NK-92 treated with Interleukin-12 subunit alpha and Interleukin-12 subunit beta, amount 100 ng/mL, for 24 hours (cell line): ENCODE measurements at regions not wholly inside any gene's neighbourhood (a gene's known extent, or its start where the extent isn't known, plus 50 kb on each side); places are given as distances from the start of the nearest gene placed in this dataset.
"Not testable (repeated sequence)": the region's sequence is repeated elsewhere in the genome, so short reads cannot be mapped to it uniquely, and the experiment has no call there.

Experiments used
- DNase-seq: peaks from one replicate; lab custom pipeline; 2025; lab: John Stamatoyannopoulos, UW

DNA sequence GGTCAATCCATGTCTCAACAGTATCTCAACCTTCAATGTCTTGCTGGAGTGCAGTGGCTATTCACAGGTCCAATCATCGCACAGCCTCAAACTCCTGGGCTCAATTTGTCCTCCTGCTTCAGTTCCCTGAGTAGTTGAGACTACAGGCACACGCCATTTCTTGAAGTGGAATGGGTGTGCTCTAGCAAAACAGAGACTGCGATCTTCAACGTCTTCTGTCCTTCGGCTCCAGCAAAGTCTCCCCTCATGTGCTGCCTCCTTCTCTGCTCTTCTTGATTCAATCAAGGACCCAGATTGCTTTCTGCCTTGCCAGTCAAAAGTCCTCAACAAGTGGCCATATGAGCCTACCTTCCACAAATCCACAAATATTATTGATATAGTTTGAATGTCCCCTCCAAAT lies 466.7 kb upstream of the MIR17HG start:
- DNase-seq = no peak

DNA sequence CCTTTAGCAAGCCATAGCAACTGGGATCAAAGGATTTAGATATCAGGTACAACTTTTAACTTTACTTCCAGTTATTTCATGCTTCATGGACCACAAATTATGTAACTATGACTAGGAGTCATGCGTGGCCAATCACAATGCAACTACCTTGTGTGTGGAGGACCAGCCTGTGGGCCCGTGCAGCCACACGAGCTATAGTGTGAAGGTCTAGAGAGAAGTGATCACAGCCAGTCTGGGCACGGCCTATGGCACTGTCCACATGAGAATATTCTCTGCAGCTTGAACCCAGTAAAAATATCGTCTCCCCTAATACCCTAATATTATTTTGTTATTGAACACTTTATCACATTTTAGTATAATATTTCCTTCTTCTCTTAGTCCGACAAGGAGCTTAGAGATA lies 464.9 kb upstream of the MIR17HG start:
- no peak for DNase-seq

DNA sequence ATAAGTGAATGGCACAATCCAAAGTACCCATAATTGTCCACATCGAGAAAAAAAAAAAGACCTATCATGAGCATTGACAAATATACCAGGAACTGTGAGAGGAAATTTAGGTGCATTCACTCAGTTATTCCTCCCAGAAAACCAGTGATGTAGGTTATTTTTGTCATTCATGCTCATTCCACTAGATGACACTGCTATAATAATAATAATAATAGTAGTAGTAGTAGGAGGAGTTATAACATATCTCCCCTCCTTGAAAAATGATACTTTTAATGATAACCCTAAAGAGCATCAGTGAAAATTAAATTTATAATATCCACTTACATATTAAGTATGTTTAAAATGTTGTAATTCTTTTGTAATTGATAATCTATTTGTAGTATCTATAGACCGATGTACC lies 463.9 kb upstream of the MIR17HG start:
- no peak for DNase-seq

DNA sequence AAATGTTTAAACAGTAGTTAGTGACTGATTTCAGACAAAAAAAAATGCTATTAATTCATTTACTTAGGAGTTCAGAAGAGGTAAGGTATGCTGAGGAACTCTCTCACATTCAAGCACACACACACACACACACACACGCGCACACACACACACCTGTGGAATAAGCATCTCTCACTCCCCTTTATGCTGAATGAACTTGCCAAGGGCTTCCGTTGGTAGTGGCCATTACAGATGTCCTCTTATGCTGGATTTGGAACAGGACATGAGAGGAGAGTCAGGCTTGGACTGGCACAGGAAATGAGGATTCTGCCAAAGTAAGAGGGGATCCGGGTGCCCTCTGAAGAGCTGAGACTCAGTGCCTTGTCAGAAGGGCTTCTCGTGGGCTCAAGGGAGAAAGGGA lies 463.4 kb upstream of the MIR17HG start:
- DNase-seq = no peak

DNA sequence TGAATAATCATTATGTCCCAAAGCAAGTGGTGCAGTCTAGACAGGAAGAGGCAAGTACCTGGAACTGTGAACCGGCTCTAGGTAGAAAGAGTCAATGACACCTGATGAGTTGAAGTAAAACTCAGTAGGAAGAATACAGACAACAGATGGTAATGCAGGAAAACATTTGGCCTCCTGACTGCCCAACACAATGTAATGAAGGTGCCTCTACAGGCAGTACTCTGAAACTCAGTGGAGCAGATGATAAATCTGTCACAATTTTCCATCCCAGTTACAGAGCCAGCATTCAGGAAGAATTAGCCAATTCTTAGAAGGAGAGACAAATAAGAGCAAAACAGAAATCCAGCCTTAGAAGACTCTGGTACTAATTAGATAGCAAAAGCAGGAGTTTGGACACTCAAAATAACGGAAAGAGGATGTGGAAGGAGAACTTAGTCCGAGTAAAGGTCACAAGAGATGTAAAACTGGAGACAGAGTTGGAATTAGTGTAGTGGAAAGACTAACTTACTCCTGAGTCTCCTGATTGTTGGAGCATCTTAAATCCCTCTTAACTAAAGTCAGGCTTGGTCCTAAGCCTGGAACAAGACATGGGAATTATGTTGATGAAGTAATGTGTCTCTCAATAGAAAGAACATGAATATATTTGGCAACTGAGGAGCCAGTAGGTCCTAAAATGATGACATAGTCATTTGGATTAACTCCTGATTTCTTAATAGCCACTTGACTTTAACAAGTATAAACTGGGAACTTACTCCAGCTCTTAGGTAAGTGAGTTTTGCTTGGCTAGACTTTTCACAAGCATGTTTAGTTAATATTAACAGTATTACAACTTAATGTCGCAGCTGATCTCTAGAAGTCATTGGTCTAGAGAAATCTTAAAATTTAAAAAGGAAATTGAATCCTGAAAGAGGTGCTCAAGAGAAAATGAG lies 457.3 kb upstream of the MIR17HG start:
- DNase-seq = no peak

DNA sequence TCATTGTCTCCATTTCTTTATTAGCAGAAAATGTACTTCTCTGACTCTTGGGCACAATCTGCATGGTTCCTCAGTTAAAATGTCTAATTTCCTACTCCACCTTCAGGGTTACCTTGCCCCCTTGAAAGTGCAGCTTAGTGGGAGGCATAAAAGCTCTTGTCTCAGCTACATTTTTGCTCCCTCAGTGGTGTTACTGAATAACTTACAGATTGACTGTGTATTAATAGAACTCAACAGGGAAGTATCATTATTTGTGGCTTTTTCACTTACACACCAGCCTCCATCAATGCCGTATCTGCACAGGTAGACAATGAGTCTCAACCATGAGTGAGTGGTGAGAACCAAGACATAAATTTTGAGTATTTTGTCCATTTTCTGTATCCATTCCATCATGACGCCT lies 456.2 kb upstream of the MIR17HG start:
- no peak for DNase-seq

DNA sequence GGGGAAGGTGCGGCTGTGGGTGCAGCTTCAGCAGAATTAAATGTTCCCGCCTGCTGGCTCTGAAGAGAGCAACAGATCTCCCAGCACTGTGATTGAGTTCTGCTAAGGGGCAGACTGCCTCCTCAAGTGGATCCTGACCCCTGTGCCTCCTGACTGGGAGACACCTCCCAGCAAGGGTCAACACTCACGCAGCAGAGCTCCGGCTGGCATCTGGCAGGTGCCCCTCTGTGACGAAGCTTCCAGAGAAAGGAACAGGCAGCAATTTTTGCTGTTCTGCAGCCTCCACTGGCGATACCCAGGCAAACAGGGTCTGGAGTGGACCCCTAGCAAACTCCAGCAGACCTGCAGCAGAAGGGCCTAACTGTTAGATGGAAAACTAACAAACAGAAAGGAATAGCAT lies 454.3 kb upstream of the MIR17HG start:
- DNase-seq = not testable (repeated sequence)

DNA sequence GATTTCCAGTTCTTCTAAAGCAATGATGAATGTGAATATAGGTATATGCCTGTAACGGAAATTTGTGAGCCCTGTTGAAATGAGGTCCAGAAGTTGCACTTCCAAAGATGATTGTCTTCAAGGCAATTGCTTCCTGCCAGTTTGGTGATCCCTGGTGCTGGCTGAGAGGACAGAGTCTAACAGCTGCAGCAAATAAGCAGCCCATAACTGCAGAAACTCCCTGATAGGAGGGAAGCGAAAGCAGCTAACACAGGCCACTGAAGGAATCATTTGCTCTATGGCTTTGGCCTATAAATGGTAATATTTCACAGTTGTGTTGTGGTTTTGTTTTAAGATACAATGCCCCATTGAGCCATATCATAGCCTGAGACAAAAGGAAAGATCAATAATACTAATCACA lies 451.5 kb upstream of the MIR17HG start:
- DNase-seq = no peak

DNA sequence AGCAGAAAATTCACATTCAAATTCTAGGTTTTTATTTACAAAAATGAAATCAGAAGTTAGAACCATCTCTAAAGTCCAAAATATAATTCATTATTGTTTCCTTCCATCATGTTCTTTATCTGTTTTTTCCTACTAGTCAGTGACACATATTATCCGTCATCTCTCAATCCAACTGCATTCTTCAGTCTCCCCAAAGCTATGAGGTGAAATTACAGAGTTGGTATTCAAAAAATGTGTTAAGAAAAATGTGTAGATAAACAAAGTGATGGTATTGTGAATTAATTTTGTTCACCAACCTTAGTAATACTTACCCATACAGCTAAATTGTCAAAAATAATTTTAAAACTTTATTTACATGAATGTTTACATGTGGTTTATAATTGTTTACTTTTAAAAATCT lies 448.7 kb upstream of the MIR17HG start:
- DNase-seq = no peak

DNA sequence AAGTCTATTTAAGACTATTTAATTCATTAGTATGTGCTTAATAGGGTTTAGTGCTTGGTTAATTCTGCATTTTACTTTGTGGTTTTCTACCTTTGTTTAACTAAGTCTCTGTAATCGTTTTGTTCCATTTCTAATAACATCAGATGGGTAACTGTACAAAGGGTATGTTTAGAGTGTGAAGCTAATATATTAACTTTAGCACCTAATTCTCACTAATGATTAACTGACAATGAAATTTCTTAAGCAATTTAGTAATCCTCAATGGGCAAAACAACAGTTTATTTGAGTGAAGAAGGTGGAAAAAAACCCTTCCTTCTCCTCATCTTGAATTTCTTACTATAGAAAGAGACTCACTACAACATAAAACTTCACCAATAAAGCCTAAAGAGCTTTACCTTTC lies 448.1 kb upstream of the MIR17HG start:
- no peak for DNase-seq

DNA sequence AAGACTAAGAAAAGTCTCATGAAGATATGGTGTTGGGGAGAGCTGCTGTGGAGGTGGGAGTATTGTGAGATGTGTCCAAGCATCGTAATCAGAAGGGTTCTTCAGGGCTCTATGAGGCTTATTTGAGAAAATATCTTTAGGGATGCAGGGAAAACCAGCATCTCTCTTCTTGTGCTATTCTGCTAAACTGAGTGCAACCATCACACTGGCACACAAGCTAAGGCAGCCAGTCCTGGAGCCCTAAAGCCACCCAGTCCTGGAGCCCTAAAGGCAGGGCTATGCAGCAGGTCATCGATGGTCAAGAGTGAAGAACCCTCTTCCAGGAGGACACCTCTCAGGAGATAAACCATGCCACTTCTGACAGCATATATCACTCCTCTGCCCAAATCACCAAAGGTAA lies 445.2 kb upstream of the MIR17HG start:
- DNase-seq = no peak

DNA sequence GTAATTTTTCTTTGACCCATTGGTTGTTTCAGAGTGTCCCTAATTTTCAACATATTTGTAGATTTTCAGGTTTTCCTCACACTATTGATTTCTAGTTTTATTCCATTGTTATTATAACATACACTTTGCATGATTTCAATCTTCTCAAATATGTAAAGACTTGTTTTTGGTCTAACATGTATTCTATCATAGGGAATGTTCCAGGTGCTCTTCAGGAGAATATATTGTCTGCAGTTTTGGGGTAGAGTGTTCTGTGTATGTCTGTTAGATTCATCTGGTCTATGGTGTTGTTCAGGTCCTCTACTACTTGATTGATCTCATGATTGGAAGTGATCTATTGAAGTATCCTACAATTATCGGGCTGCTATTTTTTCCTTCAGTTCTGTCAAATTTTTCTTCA lies 440.9 kb upstream of the MIR17HG start:
- DNase-seq = no peak

DNA sequence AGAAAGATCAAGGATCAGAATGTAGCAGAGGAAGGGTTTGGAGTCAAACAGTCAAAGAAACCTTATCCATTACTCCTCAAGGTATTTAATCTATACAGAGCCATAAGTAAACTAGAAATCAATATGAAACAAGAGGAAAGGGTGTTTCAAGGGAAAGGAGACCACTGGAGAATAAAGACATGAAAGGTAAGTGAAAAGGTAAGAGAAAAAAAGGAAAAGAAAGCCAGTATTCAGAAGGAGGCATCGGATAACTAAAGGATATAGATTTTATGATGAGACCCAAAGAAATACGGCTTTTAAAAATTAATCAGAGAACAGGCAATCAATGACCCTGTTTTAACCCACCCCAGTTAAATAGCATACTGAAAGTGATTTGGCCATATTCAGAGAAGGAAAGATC lies 438.7 kb upstream of the MIR17HG start:
- DNase-seq = no peak

DNA sequence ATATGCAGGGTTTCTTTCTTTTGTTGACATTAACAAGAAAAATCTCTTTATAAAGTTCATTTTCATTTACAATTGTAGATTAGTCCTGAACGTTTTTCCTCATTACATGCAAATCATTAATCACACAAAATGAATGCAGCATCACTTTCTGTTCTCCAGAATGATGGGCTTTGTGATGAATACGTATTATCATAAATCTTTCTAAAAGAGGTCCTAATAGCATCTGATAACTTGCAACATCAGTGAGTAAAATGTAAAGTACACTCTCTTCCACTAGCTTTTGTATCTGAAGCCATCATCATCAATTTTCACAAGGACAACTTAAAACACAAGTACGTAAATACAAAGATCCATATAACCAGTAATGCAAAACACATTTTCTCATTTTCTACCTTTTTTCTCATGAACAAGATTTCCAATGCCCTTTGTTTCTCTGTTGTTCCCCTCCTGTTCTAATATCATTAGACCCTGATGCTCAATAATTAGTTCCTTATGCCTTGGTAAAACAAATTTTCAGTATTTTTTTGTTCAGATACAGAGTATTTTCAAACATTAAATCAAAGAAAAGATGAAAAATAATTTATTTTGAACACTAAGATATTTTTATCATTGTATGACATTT lies 437.4 kb upstream of the MIR17HG start:
- no peak for DNase-seq

DNA sequence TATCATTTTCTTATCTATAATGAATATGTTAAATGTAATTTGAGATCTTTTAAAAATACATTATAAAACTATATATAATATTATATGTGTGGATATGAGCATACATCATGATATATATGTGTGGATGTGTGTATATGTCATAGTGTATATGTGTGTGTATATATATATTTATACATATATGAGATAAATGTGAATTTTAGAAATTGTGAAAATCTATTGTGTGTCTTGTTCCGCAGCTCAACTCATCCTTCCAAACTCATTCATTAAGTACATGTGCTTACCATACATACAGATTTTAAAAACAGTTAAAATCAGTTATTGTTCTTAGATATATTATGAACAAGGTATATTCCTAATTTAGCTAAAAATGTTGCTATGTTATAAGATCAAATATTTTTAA lies 435.2 kb upstream of the MIR17HG start:
- DNase-seq = no peak

DNA sequence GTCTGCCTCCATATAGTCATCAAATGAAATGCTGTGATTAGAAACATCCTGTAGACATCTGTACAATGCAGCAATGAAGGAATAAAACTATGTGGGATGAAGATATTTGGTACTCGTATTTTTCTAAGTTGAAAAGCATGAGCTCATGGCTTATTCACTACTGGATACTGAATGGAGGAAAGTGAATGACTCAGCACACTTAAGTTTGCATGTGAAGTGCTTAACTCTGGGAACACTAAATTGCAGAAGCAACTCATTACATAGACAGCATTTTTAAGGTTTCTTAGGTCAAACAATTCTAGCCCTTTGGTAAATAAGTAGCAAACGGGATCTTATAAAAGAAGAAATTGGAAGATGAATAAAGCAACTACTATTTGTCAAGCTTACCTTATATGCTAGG lies 429.0 kb upstream of the MIR17HG start:
- DNase-seq = no peak

DNA sequence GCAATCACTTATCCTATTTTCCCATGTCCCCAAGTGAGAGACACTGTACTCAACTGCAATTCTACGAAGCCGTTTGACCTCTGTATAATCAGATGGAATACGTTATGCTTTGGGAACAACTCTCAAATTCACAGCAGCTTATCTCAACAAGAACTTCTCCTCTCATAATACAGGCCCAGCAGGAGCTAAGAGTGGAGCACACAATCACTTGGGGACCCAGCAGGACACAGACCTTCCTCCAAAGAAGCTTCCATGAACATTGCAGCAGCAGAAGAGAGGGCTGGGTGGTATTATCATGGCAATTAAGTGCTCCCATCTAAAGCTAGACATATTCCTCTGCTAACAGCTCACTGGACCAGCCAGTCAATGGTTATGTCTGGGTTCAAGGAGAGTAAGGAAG lies 428.3 kb upstream of the MIR17HG start:
- DNase-seq = no peak

DNA sequence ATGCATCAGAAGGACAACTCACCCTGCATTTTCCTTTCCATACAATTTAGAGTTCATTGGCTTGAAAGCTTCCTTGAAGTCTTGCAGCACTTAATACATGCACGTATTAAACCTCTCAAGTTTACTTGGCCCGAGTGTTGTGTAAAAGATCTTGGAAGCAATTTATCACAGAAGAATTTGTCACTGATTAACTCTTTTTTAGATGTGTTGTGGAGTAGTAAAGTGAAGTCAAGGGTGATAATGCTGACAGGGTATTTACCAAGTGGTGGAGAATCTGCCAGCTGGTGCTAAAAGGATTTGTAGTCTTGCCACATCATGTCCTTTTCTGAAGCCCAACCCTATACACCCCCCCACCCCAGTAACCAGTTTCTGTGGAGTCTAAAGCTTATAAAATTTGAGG lies 421.0 kb upstream of the MIR17HG start:
- DNase-seq = no peak

DNA sequence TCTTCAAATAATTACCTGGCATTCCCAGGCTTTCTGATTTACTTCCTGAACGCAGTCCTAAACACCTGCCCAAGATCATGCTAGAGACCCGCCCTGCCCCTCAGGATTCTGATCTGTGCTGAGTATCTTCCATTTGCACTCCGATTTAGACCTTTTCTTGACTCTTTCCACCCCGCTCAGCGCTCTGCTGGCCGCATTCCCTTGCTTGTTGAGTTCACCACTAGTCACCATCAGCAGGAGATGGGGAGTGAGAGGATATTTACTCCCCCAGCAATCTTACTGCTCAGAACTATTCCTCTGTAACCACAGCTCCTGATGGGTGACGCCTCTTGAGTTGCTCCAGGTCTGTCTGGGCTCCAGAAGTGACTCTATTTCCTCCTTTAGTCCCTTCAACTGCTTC lies 419.4 kb upstream of the MIR17HG start:
- DNase-seq = no peak

DNA sequence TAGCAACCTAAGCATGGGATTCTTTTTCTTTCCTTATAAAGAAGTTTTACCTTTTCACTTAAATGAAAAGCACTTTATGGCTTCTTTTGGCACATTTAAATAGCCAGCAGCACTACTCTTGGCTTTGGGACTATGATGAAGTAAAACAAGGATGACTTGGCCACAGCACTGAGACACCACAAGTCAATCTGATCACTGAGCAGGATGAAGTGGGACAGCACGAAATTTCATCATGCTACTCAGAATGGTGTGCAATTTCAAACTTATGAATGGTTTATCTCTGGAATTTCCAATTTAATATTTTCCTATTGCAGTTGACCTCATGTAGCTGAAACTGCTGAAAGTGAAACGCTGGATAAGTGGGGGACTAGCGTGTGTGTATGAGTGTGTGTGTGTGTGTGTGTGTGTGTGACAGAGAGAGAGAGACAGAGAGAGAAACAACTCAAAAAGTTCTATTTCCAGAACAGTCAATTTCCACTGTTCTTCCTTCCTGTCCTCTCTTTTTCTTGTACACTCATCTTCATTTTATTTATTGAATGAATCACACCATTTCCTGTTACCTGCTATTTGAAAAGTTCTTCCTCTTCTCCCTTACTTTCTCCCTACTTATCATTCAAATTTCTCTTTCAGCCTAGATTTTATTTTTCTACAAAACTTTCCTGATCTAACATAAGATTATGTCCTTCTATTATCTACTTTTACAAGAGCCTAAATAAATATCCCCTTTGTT lies 414.2 kb upstream of the MIR17HG start:
- no peak for DNase-seq

DNA sequence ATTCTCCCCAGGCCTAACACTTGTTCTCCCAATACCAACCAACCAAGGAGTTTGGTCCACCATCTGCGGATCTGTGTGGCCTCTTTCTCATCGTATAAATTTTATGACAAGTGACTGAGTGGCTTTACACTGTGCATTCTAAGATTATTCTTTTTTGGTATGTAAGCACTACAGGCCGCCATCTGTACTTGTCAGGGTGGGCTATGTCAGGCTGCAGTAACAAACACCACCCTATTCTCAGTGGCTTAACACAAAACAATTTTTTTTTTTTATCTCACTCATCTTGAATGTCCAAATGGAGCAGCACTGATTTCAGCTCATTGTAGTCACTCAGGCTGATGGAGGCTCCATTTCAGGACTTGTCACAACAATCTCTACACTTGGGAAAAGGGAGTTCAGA lies 412.7 kb upstream of the MIR17HG start:
- no peak for DNase-seq

DNA sequence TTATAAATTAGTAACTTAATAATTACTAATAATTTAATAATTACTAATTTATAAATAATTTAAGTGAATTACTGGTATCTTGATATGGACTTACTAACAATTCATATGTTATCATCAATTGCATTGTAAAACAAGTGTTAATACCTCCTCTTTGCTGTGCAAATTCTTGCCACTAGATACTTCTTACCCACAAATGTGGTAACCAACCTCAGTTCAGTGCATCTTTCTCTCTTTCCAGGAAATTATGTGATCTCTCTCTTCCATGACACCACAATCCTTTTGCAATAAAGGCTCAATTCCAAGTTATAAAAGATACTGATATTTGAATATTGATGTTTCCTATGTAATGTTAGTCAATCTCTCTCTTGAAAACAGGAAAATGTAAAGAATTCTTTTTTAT lies 408.6 kb upstream of the MIR17HG start:
- DNase-seq = no peak

DNA sequence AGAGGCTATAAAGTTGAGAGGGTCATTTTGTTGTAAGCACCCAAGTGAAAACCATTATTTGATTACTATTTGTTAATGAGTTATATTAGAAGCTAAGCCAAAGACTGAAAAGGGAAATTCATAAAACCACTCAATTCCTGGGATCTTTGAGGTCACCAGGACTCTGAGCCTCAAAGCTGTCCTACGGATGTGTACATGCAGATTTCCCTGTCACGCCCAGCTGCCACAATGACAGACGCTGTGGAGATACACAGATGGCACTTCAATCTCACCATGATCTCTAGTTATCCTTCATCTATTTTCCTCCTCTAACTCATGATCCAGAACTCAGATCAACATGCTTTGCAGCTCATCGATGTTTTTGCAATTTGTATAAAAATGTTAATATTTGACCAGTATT lies 403.5 kb upstream of the MIR17HG start:
- DNase-seq = no peak
